Suprapubic skin (tissue), 4 donors: ENCODE measurements at regions not wholly inside any gene's neighbourhood (a gene's known extent, or its start where the extent isn't known, plus 50 kb on each side); places are given as distances from the start of the nearest gene placed in this dataset.
"Not testable (repeated sequence)": the region's sequence is repeated elsewhere in the genome, so short reads cannot be mapped to it uniquely, and the experiment has no call there.

Experiments
- DNase-seq, 2 donors: peaks; one replicate each; pipeline ENCODE4 v3.0.0-alpha.2; 2019; ENCODE audit warnings: low spot score in 2 of 2
- H3K27ac ChIP-seq: fragments of 200-600 bp; sonication (generic); one replicate; pipeline ENCODE4 v1.5.1; 2019
- H3K27me3 ChIP-seq: fragments of 200-600 bp; sonication (generic); one replicate; pipeline ENCODE4 v1.5.1; 2019
- H3K36me3 ChIP-seq: fragments of 200-600 bp; sonication (generic); one replicate; pipeline ENCODE4 v1.5.1; 2019
- H3K4me1 ChIP-seq: fragments of 200-600 bp; sonication (generic); one replicate; pipeline ENCODE4 v1.5.1; 2019
- H3K4me3 ChIP-seq: fragments of 200-600 bp; sonication (generic); one replicate; pipeline ENCODE4 v1.5.1; 2019; ENCODE audit warnings: mild to moderate bottlenecking
- H3K9me3 ChIP-seq: fragments of 200-600 bp; sonication (generic); one replicate; pipeline ENCODE4 v1.5.1; 2019
- EP300 ChIP-seq: sonication (generic); formaldehyde crosslinking; IDR thresholded peaks from one replicate; pipeline ENCODE4 v1.6.1; 2017; ENCODE audit warnings: antibody characterized with exemption
- POLR2A ChIP-seq, 2 donors: fragments of 450-650 bp; IDR thresholded peaks; one replicate each; pipeline ENCODE4 v1.6.1; 2017; ENCODE audit warnings: antibody characterized with exemption in 2 of 2, mild to moderate bottlenecking in 2 of 2, moderate library complexity in 2 of 2
- POLR2AphosphoS5 ChIP-seq, 3 donors: sonication (generic); formaldehyde crosslinking; IDR thresholded peaks; one replicate each; pipeline ENCODE4 v1.6.1; 2017; ENCODE audit warnings: antibody characterized with exemption in 3 of 3
- WGBS: methylation state at CpG from one replicate; pipeline ENCODE4 v1.1.5; 2018; 5-methylcytosine and 5-hydroxymethylcytosine counted together
- TF ChIP-seq, protein P1 (sequence below), 2 donors: fragments of 200-600 bp in 1 of 2; fragments of 450-650 bp in 1 of 2; sonication (generic) in 1 of 2; IDR thresholded peaks; one replicate each; pipeline ENCODE4 v1.5.1; 2016 to 2019; ENCODE audit warnings: antibody characterized with exemption in 2 of 2, mild to moderate bottlenecking in 1 of 2, moderate library complexity in 1 of 2

DNA sequence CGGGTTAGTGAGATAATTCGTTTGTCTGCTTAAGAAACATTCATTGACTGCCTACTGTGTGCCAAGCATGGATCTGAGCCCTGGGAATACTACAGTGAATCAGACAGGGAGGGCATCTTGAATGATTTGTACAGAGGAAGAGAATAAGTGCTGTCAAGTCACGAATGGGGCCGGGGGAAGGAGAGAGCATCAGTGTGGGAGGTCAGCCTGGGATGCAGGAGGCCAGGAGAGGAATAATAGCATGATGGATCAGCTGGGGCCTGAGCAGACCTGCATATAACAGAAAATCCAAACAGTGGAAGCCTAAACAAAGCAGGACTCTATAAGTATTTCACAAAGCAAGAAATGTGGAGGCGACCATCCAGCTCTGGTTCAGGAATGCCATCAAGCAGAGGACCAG lies 55.4 kb upstream of the PAX8 start:
- WGBS, result 79% methylated on average over 5 of the region's 5 CpGs
- Histone ChIP-seq H3K27me3 (no peaks in the 10 kb centered on the region), H3K9me3 (no peaks in the 10 kb centered on the region)

DNA sequence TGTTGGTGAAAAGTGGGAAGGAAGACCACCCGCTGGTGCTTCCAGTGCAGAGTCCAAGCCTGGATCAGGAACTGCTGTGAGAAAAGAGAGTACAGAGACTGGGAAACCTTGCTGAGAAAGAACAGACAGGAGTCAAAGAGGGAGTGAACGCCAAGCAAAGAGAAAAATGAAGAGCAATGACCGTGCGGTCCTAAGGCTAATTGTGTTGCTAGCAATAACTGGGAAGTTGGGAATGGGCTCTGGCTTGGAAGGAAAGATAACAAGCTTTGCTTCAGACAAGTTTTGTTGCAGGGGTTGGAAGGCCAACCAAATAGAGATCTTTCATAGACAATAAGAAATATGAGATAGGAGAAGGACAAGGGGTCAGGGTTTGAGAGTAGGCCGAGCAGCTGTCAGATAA lies 55.0 kb upstream of the PAX8 start:
- WGBS, result 87% methylated on average over 5 of the region's 5 CpGs
- H3K4me3 ChIP-seq, result not testable (repeated sequence)

More for the DNA sequence above, 55.4 kb upstream of the PAX8 start:
- Histone ChIP-seq H3K27ac (no peak overlapping the region), H3K4me1 (peaks cover 34% of the 10 kb centered on the region), H3K36me3 (no peaks in the 10 kb centered on the region), H3K4me3 (no peak overlapping the region)
- DNase-seq, result no peak
- TF ChIP-seq EP300 (no peak), POLR2AphosphoS5 (IDR thresholded peaks at IDR 0.05) (no peak), POLR2A (IDR thresholded peaks at IDR 0.05) (no peak)
- TF ChIP-seq, protein P1, sequence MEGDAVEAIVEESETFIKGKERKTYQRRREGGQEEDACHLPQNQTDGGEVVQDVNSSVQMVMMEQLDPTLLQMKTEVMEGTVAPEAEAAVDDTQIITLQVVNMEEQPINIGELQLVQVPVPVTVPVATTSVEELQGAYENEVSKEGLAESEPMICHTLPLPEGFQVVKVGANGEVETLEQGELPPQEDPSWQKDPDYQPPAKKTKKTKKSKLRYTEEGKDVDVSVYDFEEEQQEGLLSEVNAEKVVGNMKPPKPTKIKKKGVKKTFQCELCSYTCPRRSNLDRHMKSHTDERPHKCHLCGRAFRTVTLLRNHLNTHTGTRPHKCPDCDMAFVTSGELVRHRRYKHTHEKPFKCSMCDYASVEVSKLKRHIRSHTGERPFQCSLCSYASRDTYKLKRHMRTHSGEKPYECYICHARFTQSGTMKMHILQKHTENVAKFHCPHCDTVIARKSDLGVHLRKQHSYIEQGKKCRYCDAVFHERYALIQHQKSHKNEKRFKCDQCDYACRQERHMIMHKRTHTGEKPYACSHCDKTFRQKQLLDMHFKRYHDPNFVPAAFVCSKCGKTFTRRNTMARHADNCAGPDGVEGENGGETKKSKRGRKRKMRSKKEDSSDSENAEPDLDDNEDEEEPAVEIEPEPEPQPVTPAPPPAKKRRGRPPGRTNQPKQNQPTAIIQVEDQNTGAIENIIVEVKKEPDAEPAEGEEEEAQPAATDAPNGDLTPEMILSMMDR (IDR thresholded peaks at IDR 0.05), result no peak

DNA sequence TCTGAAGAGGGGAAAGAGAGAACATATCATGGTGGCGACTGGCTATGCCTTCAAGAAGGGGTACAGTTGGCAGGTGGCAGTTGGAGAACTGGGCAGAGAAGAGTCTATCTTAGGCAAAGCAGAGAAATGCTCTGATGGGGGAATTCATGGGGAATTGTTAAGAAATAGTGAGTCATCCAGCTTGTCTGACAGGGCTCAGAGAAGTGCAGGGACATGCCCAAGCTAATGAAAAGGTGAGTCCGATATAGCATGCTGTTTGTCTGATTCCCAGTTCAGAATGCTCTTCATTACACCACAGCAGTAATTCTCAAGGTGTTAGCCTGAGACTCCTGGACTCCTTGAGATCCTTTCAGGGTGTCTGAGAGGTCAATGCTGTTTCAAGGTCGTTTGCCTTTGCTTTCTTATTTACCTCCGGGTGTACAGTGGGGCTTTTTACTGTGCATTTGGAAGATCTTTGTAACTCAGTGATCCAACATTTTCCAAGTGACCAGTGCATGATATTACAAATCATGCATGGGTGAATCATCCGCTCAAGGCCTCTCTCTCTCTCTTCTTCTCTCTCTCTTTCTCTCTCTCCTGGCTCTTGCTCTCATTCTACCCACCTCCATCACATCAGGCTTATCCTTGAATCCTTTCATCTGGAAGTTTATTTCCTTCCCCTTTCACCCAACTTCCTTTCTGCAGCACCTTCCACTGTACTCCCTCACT lies 51.5 kb upstream of the PAX8 start:
- not testable (repeated sequence) for DNase-seq, H3K36me3 ChIP-seq, H3K27me3 ChIP-seq, H3K9me3 ChIP-seq, H3K4me3 ChIP-seq
- Histone ChIP-seq H3K4me1 (peaks cover 38% of the 10 kb centered on the region), H3K27ac (peak overlapping the region; percentile 81)
- 55% methylated on average over 5 of the region's 5 CpGs for WGBS

More for the DNA sequence above, 55.0 kb upstream of the PAX8 start:
- H3K9me3 ChIP-seq, H3K36me3 ChIP-seq, H3K27ac ChIP-seq, DNase-seq, H3K27me3 ChIP-seq: not testable (repeated sequence)
- H3K4me1 ChIP-seq, result peaks cover 31% of the 10 kb centered on the region

DNA sequence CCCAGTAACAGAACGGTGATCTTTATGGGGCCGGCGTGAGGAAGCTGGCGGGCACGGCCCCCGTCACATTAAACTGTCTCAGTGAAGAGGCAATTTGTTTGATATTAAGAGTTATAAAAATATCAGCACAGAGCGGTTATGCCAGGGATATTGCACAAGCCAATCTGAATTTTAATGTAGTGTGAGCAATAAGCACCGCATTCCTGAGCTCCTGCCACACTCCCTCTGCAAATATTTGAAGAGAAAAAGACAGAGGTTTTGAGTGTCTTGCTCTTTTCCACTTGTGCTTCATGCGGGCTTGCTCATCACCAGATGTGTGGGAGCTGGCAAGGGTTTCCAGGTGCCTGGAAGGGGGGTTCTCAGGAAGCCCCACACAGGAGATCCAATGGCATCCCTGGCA lies 50.3 kb upstream of the PAX8 start:
- 28% methylated on average over 9 of the region's 9 CpGs for WGBS

DNA sequence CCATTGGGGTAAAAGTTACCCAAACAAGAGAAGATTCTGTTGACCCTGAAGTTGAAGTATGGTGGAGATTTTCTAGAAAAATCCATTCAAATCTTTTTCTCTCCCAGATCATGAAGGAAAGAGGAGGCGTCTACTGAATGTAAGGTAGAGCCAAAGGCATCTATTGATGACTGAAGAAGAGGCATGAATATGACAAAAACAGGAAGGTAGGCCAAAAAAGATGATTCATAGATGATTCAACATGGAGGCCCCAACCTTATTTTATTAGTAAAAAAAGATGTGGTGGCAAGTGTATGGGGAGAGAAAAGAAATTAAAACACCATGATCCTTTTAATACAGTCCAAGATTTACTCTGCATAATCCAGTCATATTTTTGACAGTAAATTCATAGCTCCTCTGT lies 49.9 kb upstream of the PAX8 start:
- not testable (repeated sequence) for H3K27me3 ChIP-seq, DNase-seq, H3K36me3 ChIP-seq, H3K9me3 ChIP-seq, H3K4me3 ChIP-seq
- peak overlapping the region; percentile 81 for H3K27ac ChIP-seq
- H3K4me1 ChIP-seq, result peaks cover 49% of the 10 kb centered on the region
- WGBS, result 37% methylated on average over 1 of the region's 1 CpG

More for the DNA sequence above, 50.3 kb upstream of the PAX8 start:
- Histone ChIP-seq H3K27ac (peak overlapping the region; percentile 81), H3K4me1 (peaks cover 49% of the 10 kb centered on the region)
- not testable (repeated sequence) for DNase-seq, H3K27me3 ChIP-seq, H3K4me3 ChIP-seq, H3K36me3 ChIP-seq, H3K9me3 ChIP-seq
